NB4 (cell line): ENCODE measurements at regions not wholly inside any gene's neighbourhood (a gene's known extent, or its start where the extent isn't known, plus 50 kb on each side); places are given as distances from the start of the nearest gene placed in this dataset.
A peak's percentile ranks its signal among the peaks of the same experiment; 100 is the strongest.

Experiments
- CTCF ChIP-seq: IDR thresholded peaks from one replicate; pipeline ENCODE4 v1.5.1; 2012; ENCODE audit warnings: low read depth, low read length
- MYC ChIP-seq: IDR thresholded peaks from 2 replicates; pipeline ENCODE4 v1.6.1; 2011; ENCODE audit warnings: low read depth, low read length
- POLR2A ChIP-seq: IDR thresholded peaks from 2 replicates; pipeline ENCODE4 v1.6.1; 2011; ENCODE audit warnings: mild to moderate bottlenecking; ENCODE audit not compliant: insufficient read length; ENCODE audit errors: extremely low read depth

GRCh38 chr9:78821126-78821822 lies 524.3 kb downstream of the PSAT1 start:
- TF ChIP-seq POLR2A (no peak), CTCF (peak; percentile 56), MYC (no peak)
